GM21825 (cell line): ENCODE measurements at regions not wholly inside any gene's neighbourhood (a gene's known extent, or its start where the extent isn't known, plus 50 kb on each side); places are given as distances from the start of the nearest gene placed in this dataset.
"Not testable (repeated sequence)": the region's sequence is repeated elsewhere in the genome, so short reads cannot be mapped to it uniquely, and the experiment has no call there.

ENCODE experiments used
- ATAC-seq: cut with Tn5 transposase; IDR thresholded peaks from one replicate; pipeline ENCODE4 v1.9.1; 2021; ENCODE audit warnings: mild to moderate bottlenecking, moderate library complexity; ENCODE audit not compliant: unreplicated experiment

- no peak for ATAC-seq
Observed at GRCh38 chr6:85111481-85112011, 338.3 kb upstream of the NT5E start.

- ATAC-seq: no peak
Observed at GRCh38 chr6:85110943-85111342, 338.9 kb upstream of the NT5E start.

DNA sequence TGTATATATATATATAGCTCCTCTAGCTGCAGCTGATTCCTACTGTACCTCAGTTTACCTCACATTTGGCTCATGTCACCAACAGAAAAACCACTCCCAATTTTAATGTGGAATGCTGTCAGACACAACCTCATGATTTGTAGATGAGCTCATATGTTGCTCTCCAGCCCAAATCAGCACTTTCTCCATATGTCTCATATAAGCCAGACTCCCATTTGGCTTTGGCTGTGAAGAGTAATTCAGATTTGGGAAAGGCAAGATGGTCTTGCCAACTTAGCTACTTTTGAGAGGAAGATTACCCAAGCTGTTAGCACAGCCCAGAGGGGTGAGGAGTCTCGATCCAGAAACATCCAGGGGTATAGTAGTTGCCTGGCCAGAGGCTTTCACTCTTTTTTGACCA is 342.2 kb upstream of the NT5E start:
- no peak for ATAC-seq

DNA sequence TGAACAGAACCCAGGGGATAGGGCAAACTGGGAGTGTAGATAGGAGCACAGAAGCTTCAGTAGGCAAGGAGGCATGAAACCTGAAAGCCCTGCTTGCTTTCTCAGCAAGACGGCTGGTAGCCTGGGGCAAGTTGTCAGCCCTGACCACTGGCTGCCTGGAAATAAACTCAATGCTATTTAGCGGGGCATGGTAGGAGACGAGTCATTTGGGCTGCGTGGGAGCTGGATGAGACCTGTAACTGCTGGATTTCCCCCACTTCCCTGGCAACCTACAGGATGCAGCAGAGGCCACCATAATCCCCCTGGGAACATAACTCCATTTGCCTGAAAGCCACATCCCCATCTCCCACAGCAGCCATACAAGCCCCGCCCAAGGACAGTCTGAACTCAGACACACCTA is 332.6 kb upstream of the TBX18 start:
- no peak for ATAC-seq

DNA sequence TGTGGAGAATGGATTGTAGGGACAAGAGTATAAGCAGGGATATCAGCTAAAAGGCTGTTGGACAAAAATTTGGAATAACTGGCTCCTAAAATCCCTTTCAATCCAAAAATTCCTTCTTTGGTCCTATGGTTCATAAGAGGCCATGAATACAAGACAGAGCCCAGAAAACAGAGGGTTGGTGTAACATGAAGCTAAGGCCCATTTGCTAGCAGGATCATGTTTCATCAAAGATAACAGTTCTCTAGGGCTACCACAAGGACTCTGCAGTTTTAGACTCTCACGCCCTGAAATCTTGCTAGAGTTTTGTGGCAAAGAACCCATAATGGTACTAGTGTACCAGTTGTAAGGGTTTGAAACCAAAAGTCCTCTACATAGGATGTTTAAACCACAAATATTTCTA is 327.8 kb upstream of the TBX18 start:
- ATAC-seq: no peak

DNA sequence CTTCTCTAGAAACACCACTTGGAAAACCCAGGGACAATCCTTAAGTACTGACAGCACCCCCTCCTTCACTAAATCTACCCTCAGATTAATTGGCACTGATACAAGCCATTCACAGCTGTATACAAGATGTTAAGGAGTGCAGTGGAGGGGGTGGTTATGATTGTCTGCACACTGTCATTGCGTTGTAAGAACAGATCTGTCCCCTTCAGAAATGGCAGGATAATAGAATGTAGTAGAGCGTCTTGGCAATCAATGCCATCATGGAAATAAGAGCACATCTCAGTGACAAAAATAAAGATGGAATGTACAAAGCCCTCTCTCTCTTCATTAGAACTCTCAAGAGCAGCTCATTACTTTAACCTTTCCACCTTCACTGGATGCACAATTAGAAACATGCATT is 324.9 kb upstream of the TBX18 start:
- ATAC-seq: no peak

DNA sequence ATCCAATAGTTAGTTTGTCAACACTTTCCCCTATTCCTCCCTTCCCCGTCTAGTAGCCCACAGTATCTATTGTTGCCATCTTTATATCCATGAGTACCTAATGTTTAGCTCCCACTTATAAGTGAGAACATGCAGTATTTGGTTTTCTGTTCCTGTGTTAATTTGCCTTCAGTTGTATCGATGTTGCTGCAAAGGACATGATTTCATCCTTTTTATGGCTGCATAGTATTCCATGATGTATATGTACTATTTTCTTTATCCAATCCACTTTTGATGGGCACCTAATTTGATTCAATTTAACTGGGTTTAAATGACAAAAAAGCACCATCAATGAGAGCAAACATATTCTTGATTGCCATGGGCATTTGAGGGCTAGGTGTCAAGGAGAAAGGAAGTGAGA is 321.5 kb upstream of the TBX18 start:
- ATAC-seq: no peak

- no peak for ATAC-seq
Observed at GRCh38 chr6:85081102-85081501, 316.7 kb upstream of the TBX18 start.

- ATAC-seq: no peak
Observed at GRCh38 chr6:85079761-85080160, 315.4 kb upstream of the TBX18 start.

DNA sequence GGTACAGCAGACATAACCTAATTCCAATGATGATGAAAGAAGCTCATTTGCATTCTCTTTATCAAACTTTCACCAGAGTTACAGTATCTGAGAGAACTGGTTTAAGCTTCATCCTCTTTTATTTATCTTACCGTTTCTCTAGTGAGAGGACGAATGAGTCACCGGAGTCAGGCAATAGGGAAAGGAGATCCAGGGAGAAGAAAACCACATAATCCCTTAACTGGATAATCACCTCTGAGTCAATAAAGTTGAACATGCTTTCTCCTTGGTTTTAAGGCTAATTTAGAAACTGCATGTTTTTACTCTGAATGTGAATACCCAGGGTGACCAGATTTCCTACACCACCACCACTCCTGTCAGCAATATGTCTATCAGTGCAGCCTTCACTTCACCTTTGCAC is 313.7 kb upstream of the TBX18 start:
- ATAC-seq: no peak

DNA sequence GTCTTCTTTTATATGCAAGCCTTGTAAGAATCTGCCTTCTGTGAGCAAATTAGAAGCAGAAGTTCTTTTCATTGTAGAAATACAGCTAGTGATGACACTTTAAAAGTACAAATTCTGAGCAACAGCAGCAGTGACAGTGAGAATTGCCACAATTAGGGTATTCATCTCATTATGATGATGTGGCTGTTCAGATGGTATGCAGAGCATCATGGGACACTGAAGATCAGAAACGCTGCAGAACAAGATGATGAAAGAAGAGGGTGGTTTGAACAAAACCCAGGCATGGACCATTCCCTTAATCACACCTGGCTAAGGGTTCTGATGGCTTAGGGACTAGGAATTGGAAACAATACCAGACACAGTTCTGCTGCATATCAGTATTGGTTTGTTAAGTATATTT is 312.7 kb upstream of the TBX18 start:
- ATAC-seq: no peak

- not testable (repeated sequence) for ATAC-seq
Observed at GRCh38 chr6:85071845-85072244, 307.4 kb upstream of the TBX18 start.

GRCh38 chr6:85069577-85069976 is 305.2 kb upstream of the TBX18 start:
- ATAC-seq: no peak

- no peak for ATAC-seq
Observed at GRCh38 chr6:85068221-85068620, 303.8 kb upstream of the TBX18 start.

GRCh38 chr6:85066266-85066665 is 301.9 kb upstream of the TBX18 start:
- no peak for ATAC-seq

DNA sequence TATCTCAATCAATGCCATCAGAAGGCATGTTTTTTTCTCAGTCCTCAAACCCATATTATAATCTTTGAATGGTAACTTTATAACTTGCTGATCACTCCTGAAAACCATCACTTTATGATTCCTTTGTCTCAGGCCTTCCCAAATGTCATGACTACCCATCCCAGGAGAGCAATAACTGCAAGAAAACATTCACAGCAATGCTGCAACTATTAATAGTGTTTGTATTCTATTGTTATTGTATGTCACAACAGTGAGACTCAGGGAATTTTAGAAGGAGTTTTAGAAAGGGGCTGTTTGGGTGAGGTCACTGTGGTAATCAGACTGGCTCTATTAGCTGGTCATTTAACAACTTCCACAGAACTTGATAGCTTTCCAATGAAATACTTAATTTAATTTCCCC is 301.4 kb upstream of the TBX18 start:
- no peak for ATAC-seq

DNA sequence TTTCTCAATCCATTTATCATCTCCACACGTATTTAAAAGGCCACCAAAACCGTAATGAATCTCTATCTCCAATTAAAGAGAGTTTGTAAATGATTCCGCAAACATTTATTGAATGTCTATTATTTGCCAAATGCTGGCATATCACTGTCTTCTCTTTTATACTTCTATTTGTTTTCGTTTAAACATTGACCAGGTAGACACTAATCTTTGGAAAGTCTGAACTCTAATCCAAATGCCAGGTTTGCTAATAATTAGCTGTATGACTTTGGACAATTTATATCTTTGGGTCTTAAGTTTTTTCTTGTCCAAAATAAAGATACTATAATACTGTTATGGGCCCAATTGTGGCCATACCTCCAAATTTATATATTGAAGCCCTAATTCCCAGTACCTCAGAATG is 299.2 kb upstream of the TBX18 start:
- no peak for ATAC-seq

DNA sequence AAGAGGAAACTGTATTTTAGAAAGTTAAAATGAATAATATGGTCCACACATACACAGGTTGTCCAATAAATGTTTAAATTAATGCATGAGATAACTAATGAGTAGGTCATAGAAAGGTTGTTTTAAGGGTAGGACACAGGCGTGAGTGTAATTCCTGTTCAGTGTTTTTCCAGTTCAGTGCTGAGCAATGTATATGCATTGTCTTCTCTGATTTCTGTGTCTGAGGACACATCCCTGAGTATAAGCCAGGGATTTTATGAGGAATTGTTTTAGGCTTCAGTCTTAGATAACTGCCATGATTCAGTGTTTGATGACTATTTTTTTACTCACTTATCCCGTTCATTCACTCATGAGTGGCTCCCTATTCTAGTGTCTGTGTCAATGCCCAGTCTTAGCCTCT is 298.5 kb upstream of the TBX18 start:
- no peak for ATAC-seq

- no peak for ATAC-seq
Observed at GRCh38 chr6:85058806-85059205, 294.4 kb upstream of the TBX18 start.

DNA sequence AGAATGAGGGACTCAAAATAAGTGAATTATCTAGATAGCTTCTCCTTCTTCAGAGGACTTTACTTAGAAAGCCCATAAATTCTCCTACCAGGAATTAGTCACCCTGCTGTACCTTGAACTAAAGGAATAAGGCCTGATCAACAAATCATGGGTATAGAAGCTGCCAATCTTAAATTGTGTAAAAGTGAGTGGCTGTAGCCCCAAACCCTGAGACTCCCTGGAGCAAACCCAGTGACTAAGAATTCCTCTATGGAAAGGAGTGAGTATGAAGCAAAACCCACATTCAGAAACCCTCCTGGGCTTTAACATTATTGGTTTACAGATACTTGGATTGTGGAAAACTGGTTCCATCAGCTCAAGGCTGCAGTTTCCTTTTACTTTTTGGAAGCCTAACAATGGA is 285.8 kb upstream of the TBX18 start:
- no peak for ATAC-seq

- no peak for ATAC-seq
Observed at GRCh38 chr6:85049282-85049681, 284.9 kb upstream of the TBX18 start.

DNA sequence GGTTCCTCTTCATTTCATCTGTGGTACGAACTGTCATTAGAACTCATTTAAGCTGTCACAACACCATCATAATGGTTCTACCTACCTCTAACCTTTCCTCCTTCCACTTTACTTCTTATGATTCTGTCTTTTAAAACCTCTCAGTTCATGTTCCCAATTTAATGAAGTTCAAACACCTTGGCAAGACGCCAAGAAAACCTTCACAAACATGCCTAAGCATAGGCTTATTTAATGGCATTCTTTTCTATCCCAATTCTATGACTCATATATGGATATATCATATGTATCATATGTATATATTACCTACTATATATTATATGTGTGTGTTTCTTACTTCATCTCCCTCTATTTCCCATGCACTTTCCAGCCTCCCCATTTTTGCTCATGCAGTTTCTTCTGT is 283.4 kb upstream of the TBX18 start:
- no peak for ATAC-seq

DNA sequence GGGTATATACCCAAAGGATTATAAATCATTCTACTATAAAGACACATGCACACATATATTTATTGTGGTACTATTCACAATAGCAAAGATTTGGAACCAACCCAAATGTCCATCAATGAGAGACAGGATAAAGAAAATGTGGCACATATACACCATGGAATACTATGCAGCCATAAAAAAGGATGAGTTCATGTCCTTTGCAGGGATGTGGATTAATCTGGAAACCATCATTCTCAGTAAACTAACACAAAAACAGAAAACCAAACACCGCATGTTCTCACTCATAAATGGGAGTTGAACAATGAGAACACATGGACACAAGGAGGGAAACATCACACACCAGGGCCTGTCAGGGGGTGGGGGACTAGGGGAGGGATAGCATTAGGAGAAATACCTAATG is 281.4 kb upstream of the TBX18 start:
- ATAC-seq: not testable (repeated sequence)

DNA sequence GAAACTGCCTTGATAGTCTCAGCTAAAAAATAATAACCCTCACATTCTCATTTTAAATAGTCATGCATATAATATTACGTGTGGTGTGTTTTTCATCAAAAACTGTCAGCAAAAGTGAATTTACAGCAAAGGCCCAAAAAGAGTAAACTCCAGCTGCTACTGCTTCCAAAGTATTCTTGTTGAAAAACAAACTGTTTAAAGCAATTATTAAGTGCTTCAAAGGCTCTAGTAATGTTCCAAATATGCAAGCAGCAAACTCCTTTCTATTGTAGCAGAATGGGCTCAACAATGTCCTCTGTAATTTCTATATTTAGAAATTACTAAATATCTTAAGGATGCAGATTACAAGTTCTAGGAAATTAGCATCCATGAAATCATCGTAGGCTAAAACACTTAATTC is 280.0 kb upstream of the TBX18 start:
- no peak for ATAC-seq
